Bronchial epithelial cell (primary cell): ENCODE measurements at regions not wholly inside any gene's neighbourhood (a gene's known extent, or its start where the extent isn't known, plus 50 kb on each side); places are given as distances from the start of the nearest gene placed in this dataset.
"Not testable (repeated sequence)": the region's sequence is repeated elsewhere in the genome, so short reads cannot be mapped to it uniquely, and the experiment has no call there.

ENCODE experiments used
- DNase-seq: peaks from one replicate; pipeline ENCODE4 v3.0.0-alpha.2; 2010; ENCODE audit warnings: low read depth
- FAIRE-seq: peaks from 2 replicates; lab custom pipeline; 2011; peaks lifted over from hg19 to GRCh38; lab: Jason Lieb, UNC
- H3K27me3 ChIP-seq: 2 replicates; pipeline ENCODE4 v1.5.1; 2011; ENCODE audit warnings: low read length; ENCODE audit not compliant: control insufficient read depth, insufficient read depth
- H3K36me3 ChIP-seq: 2 replicates; pipeline ENCODE4 v1.5.1; 2011; ENCODE audit warnings: low read length; ENCODE audit not compliant: control insufficient read depth, insufficient read depth
- H3K4me3 ChIP-seq: 2 replicates; pipeline ENCODE4 v1.5.1; 2011; ENCODE audit warnings: mild to moderate bottlenecking, low read depth, low read length, control low read depth
- TF ChIP-seq, protein P1 (sequence below): IDR thresholded peaks from 2 replicates; pipeline ENCODE4 v1.5.1; 2011; ENCODE audit warnings: mild to moderate bottlenecking, moderate library complexity, low read length, control low read depth, inconsistent platforms; ENCODE audit not compliant: insufficient read depth, severe bottlenecking

DNA sequence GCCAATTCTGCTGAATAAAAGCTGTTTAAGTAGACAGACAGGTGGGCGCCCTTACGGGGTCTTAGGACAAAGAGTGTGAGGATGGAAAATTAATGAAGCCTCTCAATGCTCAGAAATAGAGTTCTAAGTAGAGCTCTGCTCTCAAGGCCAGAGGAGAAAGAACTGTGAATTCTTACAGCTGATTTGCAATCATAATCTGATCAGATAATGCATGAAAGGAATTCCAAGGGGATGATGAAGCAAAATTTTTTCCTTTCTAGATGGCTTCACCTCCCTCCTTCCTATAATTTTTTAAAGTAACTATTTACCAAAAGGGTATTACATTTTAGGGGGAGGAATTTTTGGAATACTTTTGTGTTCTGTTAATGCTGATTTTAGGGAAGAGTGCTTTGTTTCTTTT is 308.1 kb upstream of the HS3ST5 start:
- TF ChIP-seq, protein P1, sequence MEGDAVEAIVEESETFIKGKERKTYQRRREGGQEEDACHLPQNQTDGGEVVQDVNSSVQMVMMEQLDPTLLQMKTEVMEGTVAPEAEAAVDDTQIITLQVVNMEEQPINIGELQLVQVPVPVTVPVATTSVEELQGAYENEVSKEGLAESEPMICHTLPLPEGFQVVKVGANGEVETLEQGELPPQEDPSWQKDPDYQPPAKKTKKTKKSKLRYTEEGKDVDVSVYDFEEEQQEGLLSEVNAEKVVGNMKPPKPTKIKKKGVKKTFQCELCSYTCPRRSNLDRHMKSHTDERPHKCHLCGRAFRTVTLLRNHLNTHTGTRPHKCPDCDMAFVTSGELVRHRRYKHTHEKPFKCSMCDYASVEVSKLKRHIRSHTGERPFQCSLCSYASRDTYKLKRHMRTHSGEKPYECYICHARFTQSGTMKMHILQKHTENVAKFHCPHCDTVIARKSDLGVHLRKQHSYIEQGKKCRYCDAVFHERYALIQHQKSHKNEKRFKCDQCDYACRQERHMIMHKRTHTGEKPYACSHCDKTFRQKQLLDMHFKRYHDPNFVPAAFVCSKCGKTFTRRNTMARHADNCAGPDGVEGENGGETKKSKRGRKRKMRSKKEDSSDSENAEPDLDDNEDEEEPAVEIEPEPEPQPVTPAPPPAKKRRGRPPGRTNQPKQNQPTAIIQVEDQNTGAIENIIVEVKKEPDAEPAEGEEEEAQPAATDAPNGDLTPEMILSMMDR: no peak
- DNase-seq: no peak
- Histone ChIP-seq H3K4me3 (no peak overlapping the region), H3K27me3 (no peaks in the 10 kb centered on the region), H3K36me3 (no peaks in the 10 kb centered on the region)
- FAIRE-seq: no peak

DNA sequence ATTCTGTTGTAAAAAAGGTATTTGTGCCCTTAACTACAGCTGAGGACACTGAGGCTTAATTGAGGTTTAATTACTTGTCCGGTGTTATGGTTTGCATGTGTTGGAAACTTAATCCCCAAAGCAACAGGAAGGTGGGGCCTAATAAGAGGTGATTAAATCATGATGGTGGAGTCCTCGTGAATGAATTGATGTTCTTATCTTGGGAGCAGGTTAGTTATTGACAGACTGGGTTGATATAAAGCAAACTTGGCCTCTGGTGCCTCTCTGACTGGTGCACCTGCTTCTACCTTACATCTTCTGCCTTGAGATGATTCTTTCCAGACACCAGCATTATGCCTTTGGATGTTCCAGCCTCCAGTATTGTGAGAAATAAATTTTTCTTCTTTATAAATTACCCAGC is 306.5 kb upstream of the HS3ST5 start:
- TF ChIP-seq, protein P1: no peak
- no peak overlapping the region for H3K4me3 ChIP-seq
- no peak for FAIRE-seq
- no peaks in the 10 kb centered on the region for H3K36me3 ChIP-seq
- no peak for DNase-seq
- H3K27me3 ChIP-seq: no peaks in the 10 kb centered on the region

GRCh38 chr6:114648847-114649246 is 306.0 kb upstream of the HS3ST5 start:
- Histone ChIP-seq H3K4me3 (no peak overlapping the region), H3K36me3 (no peaks in the 10 kb centered on the region), H3K27me3 (no peaks in the 10 kb centered on the region)
- TF ChIP-seq, protein P1: no peak
- FAIRE-seq: no peak
- no peak for DNase-seq

GRCh38 chr6:114638341-114638740 is 295.5 kb upstream of the HS3ST5 start:
- FAIRE-seq (no peak), DNase-seq (no peak)
- no peaks in the 10 kb centered on the region for H3K36me3 ChIP-seq
- H3K4me3 ChIP-seq: no peak overlapping the region
- H3K27me3 ChIP-seq: no peaks in the 10 kb centered on the region
- TF ChIP-seq, protein P1: no peak

DNA sequence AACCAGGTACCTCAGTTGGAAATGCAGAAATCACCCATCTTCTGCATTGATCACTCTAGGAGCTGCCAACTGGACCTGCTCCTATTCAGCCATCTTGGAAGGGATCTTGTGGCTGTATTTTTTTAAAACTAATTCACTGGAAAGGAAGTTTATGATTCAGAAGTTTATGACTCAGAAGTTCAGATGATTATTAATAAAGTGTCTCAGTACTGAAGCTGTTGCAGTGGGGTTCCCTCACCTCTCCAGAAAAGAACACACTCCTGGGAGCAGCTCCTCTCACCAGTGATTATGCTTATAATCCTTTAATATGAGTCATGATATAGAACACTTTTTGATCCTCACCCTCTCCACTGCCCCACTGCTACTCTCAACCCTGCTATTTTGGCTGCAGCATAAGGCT is 291.2 kb upstream of the HS3ST5 start:
- Histone ChIP-seq H3K4me3 (no peak overlapping the region), H3K27me3 (no peaks in the 10 kb centered on the region), H3K36me3 (no peaks in the 10 kb centered on the region)
- FAIRE-seq (no peak), DNase-seq (peak; percentile 22)
- TF ChIP-seq, protein P1: no peak

DNA sequence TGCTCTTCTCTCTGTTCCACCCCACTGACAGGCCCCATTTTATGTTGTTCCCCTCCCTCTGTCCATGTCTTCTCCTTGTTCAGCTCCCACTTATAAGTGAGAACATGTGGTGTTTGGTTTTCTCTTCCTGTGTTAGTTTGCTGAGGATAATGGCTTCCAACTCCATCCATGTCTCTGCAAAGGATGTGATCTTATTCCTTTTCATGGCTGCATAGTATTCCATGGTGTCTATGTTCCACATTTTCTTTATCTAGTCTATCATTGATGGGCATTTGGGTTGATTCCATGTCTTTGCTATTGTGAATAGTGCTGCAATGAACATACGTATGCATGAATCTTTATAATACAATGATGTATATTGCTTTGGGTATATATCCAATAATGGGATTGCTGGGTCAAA is 283.4 kb upstream of the HS3ST5 start:
- H3K36me3 ChIP-seq, H3K4me3 ChIP-seq, H3K27me3 ChIP-seq, DNase-seq, FAIRE-seq: not testable (repeated sequence)
